ENCODE measurements at regions not wholly inside any gene's neighbourhood (a gene's known extent, or its start where the extent isn't known, plus 50 kb on each side); places are given as distances from the start of the nearest gene placed in this dataset.
"Not testable (repeated sequence)": the region's sequence is repeated elsewhere in the genome, so short reads cannot be mapped to it uniquely, and the experiment has no call there.

GRCh38 chr9:24067107-24067506 is 241.1 kb upstream of the ELAVL2 start:
- DNase-seq: not testable (repeated sequence)

DNA sequence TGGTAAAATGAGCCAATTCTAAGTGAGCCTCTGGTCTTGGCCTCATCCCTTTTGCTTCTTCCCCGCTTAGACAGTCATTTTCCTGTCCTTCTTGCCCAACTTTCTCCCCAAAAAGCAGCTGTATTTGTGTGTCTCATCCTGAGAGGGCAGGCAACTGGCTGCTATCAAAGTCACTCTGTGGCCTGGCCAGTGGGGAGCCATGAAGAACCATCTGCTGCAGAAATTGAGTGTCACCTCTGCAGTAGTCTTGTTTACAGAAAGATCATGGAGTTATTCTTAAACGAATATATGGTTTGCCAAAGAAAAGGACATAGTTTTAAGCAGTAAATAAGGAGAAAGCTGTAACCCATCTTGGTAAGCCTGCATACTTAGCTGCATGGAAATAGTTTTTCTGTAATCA is 233.6 kb upstream of the ELAVL2 start:
- DNase-seq: no peak

DNA sequence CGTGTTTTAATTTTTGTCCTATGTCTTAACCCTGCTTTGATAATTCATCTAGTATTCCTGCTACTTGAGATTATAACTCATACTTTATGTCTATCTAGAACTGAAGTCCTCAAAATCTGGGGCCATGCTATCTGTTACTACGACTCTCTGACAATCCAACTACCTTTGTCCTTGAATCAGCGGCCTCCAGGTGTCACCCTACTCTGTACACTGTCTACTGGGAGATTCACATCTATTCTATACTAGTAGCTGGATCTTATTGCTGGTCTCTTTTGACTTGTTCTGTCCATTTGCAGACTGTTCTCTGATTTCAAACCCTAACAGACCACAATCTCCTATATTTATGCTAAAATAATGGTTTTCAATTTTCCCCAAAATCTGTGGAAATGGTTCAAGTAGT is 225.5 kb upstream of the ELAVL2 start:
- no peak for DNase-seq

- DNase-seq: not testable (repeated sequence)
Observed at GRCh38 chr9:24050239-24050638, 224.2 kb upstream of the ELAVL2 start.

- no peak for DNase-seq
Observed at GRCh38 chr9:24045150-24045549, 219.1 kb upstream of the ELAVL2 start.

DNA sequence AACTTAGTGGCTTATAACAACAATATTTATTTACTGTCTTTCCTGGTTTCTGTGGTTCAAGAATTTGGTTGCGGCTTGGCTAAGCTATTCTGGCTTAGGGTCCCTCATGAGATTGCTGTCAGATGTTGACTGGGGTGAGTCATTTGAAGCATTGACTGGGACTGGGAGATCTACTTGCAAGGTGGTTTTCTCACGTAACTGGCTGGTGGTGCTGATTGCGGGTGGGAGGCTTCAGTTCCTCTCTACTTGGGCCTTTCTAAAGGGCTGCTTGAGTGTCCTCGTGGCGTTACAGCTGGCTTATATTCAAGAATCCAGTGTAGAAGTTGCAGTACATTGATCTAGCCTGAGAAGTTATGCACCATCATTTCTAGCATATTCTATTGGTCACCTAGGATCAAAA is 218.5 kb upstream of the ELAVL2 start:
- no peak for DNase-seq

DNA sequence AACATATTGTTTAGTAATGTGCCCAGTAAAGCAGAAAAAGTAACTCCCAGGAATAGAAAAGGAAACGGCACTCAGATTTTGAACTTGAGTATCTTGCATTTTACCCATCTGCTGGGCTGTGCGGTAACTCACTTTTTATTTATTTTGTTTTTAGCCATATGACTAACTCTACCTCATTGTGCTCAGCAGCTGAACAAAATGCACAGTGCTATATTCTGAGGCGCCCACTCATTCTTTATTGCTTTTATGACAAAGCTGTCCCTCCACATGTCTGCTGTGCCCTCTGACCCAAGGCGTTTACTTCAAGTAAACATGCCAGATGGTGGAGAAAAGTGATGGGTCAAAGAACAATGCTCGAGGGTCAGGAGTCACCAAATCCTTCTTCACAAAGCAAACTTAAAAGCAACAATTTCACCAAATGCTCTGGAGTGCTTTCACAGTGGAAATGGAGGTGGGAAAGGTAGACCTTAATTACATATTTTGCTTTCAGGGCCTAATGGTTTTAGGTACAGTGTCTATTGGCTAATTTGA is 215.2 kb upstream of the ELAVL2 start:
- DNase-seq: peak; percentile 46

GRCh38 chr9:24036459-24036858 is 210.4 kb upstream of the ELAVL2 start:
- DNase-seq: peak; percentile 96

DNA sequence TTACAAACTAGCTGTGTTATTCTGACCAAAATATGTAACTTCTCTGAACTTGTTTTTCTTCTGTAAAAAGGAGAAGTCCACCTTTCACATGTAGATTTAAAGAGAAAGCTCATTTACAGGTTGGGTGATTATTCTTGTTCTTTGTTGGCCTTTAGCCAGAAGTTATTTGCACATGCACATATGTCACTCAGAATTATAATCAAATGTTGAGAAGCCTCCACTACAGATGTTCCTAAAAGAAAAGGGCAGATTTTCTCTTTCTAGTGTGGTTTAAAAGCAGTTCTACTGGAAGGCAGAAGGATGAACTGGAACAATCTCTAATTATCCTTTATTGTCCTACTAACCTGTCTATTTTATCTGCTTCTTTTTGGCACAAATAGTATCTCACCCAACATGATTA is 209.8 kb upstream of the ELAVL2 start:
- peak; percentile 86 for DNase-seq

- no peak for DNase-seq
Observed at GRCh38 chr9:24011881-24012280, 185.8 kb upstream of the ELAVL2 start.

GRCh38 chr9:24011009-24011717 is 185.1 kb upstream of the ELAVL2 start:
- no peak for DNase-seq

DNA sequence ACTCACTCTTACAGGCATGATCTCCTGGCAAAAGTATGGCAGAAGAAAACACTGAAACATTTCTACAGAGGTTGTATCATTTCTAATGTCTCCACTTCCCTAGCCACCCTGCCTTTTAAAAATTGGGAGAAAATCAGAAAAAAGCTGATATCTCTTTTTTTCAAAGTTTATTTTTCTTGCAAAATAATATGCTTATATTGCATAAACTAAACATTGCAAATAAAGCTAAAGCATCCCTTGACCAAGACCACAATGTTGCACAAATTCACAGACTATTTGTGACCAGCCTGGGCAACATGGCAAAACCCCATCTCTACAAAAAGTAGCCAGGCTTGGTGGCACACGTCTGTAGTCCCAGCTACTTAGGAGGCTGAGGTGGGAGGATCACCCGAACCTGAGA is 183.3 kb upstream of the ELAVL2 start:
- no peak for DNase-seq

- no peak for DNase-seq
Observed at GRCh38 chr9:24007185-24007584, 181.1 kb upstream of the ELAVL2 start.

- DNase-seq: not testable (repeated sequence)
Observed at GRCh38 chr9:23991874-23992273, 165.8 kb upstream of the ELAVL2 start.

DNA sequence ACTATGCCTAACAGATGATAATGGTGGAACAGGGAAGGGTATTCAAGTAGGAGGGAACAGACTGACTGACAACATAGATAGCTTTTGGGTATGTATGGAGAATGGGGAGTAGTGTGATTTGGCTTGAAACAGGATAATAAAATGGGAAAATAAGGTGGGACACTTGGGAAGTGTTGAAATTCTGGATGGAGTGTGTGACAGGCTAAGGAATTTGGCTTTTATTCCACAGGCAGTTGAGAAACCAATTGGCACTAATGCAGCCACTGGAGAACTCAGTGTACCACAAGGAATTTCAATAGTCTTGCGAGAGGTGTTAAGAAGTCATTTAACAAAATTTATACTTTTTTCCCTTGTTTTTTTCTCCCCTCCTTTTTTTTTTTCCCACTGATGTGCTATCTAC is 153.5 kb upstream of the ELAVL2 start:
- DNase-seq: no peak

- DNase-seq: no peak
Observed at GRCh38 chr9:23962101-23962500, 136.1 kb upstream of the ELAVL2 start.

GRCh38 chr9:23945897-23946296 is 119.9 kb upstream of the ELAVL2 start:
- DNase-seq: no peak

DNA sequence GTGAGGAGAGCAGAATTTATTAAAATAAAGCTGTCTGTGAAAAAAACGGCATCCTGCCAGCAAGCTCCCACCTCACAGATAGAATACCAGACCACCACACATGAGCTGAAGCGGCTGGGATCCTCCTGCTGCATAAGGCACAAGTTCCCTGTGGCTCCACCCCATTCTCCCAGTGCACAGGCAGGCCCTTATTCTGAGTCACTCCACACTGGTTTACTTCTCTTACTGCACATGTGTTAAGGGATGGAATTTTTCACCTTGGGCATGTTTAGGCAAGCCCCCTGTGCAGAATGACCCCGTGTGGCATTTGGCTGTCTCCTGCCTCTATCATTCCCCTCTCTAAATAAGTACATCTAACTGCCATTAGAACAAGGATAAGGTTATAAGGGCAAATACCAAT is 115.0 kb upstream of the ELAVL2 start:
- no peak for DNase-seq

GRCh38 chr9:23938908-23939307 is 112.9 kb upstream of the ELAVL2 start:
- DNase-seq: peak; percentile 21

- no peak for DNase-seq
Observed at GRCh38 chr9:23934291-23934906, 108.4 kb upstream of the ELAVL2 start.

GRCh38 chr9:23933348-23933747 is 107.3 kb upstream of the ELAVL2 start:
- DNase-seq: no peak

GRCh38 chr9:23926368-23926767 is 100.3 kb upstream of the ELAVL2 start:
- DNase-seq: no peak

DNA sequence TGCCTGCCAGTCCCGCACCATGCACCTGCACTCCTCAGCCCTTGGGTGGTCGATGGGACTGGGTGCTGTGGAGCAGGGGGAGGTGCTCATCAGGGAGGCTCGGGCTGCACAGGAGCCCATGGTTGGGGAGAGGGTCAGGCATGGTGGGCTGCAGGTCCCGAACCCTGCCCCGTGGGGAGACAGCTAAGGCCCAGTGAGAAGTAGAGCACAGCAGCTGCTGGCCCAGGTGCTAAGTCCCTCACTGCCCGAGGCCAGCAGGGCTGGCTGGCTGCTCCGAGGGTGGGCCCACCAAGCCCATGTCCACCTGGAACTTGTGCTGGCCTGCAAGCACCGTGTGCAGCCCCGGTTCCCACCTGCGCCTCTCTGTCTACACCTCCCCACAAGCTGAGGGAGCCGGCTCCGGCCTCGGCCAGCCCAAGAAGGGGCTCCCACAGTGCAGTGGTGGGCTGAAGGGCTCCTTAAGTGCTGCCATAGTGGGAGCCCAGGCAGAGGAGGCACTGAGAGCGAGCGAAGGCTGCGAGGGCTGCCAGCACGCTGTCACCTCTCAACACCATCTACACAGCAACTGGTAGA is 88.5 kb upstream of the ELAVL2 start:
- no peak for DNase-seq

DNA sequence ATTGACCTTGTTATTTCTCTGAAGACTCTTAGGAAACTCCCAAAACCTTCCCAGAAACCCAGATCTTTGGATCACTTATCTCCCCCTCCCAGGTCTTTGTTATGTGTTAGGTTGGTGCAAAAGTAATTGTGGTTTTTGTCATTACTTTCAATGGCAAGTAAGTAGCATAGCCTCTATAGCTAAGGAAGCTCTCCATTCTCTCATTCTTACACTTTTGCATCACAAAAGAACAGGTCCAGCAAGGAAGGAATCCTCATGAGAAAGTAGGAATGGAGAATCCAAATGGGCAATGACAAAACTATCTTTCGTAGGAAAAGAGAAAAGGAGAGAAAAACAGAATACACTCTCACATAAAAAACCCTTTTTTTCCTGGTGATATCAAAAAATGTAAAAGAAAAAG is 81.3 kb upstream of the ELAVL2 start:
- no peak for DNase-seq
